ENCODE measurements at regions not wholly inside any gene's neighbourhood (a gene's known extent, or its start where the extent isn't known, plus 50 kb on each side); places are given as distances from the start of the nearest gene placed in this dataset.

DNA sequence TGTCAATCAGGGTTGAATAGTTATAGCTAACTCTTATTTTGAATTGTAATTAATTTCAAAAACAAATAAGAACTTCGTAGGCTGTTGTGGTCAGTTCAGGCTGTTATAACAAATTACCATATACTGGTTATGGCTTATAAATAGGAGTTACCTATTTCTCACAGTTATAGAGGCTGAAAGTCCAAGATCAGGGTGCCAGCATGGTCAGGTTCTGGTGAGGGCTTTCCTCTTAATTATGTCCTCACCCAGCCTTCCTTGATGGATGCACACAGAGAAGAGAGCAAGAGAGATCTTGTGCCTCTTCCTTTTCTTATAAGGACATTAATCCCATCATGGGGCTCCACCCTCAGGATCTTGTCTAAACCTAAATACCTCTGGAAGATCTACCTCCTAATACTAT lies 265.9 kb upstream of the SUCLG2 start:
- TF ChIP-seq EP300 (IDR thresholded peaks at IDR 0.05) (no peak), POLR2A (IDR thresholded peaks at IDR 0.05) (no peak), POLR2AphosphoS5 (IDR thresholded peaks at IDR 0.05) (no peak)
- TF ChIP-seq, protein P1, sequence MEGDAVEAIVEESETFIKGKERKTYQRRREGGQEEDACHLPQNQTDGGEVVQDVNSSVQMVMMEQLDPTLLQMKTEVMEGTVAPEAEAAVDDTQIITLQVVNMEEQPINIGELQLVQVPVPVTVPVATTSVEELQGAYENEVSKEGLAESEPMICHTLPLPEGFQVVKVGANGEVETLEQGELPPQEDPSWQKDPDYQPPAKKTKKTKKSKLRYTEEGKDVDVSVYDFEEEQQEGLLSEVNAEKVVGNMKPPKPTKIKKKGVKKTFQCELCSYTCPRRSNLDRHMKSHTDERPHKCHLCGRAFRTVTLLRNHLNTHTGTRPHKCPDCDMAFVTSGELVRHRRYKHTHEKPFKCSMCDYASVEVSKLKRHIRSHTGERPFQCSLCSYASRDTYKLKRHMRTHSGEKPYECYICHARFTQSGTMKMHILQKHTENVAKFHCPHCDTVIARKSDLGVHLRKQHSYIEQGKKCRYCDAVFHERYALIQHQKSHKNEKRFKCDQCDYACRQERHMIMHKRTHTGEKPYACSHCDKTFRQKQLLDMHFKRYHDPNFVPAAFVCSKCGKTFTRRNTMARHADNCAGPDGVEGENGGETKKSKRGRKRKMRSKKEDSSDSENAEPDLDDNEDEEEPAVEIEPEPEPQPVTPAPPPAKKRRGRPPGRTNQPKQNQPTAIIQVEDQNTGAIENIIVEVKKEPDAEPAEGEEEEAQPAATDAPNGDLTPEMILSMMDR (IDR thresholded peaks at IDR 0.05) = no peak
